ENCODE measurements at regions not wholly inside any gene's neighbourhood (a gene's known extent, or its start where the extent isn't known, plus 50 kb on each side); places are given as distances from the start of the nearest gene placed in this dataset.

DNA sequence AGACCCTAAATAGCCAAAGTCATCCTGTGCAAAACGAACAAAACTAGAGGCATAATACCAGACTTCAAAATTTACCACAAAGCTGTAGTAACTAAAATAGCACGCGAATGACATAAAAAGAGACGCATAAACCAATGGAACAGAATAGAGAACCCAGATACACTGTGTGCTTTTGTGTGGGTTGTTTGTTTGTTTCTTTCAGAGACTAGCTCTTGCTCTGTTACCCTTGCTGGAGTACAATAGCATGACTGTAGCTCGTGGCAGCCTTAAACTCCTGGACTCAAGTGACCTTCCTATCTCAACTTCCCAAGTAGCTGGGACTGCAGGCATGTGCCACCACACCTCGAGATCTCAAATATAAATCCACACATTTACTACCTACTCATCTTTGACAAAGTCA lies 1314.6 kb upstream of the GBE1 start:
- DNase-seq = no peak

DNA sequence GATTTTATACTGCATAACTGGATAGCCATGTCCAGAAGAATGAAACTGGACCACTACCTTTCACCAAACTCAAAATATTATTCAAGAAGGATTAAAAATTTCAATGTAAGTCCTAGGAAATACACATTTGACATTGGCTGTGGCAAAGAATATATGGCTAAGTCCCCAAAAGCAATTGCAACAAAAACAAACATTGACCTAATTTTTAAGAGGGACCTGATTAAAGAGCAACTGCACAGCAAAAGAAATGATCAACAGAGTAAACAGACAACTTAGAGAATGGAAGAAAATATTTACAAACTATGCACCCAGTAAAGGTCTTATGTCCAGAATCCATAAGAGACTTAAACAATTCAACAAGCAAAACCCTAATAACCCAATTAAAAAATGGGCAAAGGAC lies 1313.0 kb upstream of the GBE1 start:
- no peak for DNase-seq

DNA sequence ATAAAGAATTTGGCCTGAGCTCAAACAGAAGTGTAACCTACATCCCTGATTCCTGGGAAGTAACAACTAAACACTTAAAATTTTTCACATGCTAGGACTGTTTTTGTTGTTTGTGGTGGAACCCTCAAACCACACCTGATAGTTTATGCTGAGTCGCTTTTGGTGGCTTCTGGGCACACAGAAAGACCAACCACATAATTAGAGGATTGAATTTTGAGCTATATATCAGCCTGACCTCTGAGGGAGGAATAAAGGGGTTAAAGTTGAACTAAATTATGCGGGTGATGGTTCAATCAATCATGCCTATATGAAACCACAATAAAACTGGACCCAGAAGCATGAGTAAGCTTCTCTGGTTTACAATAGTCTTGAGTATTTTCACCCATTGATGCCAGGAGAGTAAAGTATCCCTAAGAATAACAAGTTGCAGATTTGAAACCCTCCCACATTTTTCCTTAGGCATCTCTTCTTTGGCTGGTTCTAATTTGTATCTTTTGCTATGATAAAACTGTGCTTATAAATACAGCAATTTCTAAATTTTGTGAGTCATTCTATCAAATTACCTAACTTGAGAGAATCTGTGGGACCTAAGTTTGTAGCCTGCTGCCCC lies 1304.5 kb upstream of the GBE1 start:
- DNase-seq = no peak

DNA sequence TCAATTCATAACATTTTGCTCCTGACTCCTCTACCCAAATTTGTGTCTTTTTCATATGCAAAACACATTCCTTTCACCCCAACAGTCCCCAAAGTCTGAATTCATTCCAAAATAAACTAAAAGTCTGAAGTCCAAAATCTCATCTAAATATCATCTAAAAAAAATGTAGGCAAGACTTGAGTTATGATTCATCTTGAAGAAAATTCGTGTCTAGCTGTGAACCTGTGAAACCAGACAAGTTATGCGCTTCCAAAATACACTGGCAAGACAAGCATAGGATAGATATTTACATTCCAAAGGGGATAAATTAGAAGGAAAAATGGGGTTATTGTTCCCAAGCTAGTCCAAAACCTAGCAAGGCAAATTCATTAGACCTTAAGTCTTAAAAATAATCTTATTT lies 1302.0 kb upstream of the GBE1 start:
- DNase-seq = no peak

DNA sequence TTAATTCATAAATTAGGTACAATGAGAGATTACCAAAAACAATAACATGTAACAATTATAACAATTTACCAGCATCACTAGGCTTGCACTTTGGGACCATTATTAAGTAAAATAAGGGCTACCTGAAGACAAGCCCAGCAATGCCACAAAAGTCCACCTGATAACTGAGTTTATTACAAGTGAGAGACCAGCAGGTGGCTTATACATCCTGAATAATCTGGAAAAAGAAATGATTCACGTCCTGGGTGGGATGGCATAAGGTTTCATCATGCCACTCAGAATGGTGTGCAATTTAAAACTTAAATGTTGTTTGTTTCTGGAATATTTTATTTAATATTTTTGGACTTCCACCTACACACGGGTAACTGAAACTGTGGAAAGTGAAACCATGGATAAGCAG lies 1287.1 kb upstream of the GBE1 start:
- no peak for DNase-seq

DNA sequence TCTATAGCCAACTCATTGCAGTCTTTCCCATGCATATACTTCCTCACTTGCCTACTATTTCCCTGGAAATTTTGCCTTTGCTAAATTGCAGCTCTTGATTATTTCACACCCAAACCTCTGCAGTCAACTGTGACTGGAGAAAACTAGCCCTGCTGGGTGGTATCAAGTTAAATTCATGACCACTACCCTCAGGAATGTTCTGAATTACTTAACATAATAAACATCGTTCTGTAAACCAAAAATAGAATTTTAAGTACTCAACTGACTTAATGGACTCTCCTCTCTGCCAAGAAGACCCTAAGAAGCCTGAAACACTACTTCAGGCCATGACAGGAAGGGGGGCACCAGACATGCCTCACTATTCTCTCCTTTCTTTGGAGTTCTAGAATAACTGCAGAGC lies 1278.0 kb upstream of the GBE1 start:
- DNase-seq = no peak

DNA sequence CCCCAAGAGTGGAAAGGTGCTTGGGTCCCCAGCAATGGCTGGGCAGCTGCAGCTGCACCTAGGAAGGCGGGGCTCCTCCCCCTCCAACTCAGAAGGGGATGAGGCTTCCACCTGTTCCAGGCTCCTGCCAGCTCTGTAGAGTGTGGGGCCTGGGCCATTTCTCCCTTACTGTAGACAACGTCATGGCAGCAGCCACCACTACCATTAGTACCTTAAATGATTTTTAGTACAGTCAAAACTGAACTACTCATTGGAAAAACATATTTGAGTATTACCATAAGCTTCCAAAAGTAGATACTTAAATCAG lies 1274.2 kb upstream of the GBE1 start:
- DNase-seq = no peak

DNA sequence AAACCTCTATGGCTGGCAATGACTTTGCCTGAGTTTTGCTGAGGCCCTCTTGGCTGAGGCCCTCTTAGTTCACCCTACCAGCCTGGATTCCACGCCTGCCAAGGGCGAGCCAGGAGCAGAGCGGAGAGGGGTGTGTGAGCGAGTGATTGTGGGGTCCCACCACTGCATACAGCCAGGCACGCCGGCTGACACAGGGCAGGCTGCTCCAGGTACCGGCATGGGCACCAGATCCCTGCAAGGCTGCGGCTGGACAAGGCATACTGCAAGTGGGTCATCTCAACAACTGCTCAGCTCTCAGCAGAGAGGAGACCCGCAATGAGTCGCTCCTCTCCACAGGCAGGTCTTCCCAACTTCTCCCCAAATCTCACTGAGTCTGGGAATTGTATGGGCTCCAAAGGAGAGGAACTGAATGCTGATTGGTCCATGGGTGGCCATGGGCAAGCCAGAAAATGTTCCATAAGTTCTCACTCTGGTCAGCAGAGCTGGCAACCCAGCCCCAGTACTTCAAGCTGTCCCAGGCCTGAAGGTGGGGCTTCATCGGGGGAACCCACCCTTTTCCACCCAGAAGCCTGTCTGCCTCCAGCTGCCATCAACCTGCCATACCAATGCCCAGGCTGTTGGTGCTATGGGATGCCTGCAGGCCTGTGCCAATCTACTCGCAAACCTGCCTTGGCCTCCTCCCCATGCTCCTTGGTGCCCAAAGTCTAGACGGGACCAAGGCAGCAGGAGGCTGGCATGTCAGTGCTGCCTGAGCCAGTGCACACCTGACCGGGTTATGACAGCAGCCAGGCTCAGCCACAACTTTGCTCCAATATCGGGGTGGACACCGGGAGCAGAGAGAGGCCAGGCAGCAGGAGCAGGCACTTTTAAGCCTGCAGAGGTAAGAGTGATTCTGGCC lies 1273.6 kb upstream of the GBE1 start:
- DNase-seq = no peak

DNA sequence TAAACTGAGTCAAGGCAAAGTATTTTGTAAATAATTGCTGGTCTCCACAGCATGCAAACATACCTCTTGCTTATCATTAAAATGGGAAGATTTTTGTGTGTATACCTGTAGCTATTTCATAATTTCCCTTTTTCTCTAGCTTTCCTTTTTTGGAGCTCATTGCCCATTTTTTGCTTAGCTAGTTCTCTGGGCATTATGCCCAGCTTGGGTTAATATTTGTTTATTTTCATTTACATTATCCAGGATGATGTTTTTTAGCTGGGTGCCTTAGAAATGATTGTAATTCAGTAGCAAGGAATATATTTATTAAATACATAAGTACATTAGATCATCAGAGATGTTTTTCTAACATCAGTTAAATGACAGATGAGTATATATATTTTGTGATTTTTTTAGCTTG lies 1271.7 kb upstream of the GBE1 start:
- DNase-seq = no peak

DNA sequence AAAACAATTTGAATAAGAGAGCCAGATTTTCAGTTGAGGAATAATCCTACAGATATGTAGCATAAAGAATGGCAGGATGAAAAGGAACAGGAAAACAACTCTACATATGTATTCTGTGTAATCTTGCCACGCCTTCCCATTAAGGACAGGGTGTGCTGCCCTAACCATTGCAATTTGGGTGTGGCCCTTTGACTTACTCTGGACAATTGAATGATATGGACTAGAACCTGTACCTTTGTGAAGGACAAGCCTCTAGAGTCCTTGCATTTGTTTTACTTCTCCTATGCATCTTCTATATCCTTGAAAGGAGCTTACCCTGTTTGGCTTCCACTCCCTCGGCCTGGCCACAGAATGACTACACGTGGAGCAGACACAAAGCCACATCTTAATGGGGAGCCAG lies 1261.6 kb upstream of the GBE1 start:
- no peak for DNase-seq

DNA sequence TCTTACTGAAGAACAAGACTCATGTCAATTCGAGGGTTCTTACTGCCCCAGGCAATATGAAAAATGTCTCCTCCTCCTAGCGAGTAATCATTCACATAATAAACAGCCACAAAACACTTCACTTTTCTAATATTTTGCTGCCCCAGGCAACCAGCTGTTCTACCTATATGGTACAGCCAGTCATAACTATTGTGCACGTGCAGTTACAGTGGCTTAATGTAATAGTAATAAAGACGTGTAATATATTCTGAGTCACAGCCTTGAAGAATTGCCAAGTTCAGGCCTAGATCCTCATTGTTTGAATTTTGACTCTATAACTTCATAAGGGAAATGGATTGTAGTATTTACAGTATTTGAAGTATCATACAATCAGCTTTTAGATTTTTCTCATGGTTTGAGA lies 1250.0 kb upstream of the GBE1 start:
- no peak for DNase-seq

DNA sequence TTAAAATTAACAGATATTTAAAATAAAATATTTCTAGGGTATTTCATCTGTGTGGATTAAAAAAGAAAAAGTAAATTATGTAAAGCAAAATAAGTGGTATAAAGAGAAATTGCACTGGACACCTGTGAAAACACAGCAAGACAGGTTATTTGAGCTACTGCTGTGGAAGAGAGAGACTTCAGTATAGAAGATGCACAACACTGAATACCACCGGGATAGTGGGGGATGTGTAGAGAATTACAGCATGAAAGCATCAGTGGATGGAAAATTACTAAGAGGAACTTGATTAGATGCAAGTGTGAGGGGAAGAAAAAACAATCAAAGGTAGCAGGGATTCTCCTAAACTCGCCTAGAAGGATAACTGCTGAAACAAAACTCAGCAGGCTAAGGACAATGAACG lies 1242.5 kb upstream of the GBE1 start:
- no peak for DNase-seq

DNA sequence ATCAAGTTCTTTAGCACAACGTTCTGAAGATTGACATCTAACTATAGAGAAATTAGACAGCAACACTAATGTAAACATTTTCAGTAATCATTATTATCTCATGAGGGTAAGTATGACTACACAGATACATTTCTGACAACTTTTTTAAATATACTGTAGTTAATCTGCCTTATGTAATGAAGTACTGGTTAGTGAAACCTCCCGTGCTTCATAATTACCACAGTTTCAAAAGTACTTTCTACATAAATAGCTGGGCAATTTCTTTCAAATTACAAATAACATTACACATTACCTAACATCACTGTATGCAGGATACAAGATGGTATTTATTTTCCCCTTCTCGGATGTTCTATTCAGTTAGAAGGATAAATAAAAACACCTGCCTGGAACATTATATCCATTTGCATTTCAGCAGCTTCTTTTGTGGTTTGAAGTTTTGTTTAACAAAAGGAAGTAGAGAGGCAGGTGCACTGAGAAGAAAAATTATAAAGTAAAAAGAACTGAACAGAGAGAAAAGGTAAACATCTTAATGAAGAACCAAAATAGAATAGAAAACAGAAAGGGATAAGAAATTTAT lies 1241.5 kb upstream of the GBE1 start:
- no peak for DNase-seq

DNA sequence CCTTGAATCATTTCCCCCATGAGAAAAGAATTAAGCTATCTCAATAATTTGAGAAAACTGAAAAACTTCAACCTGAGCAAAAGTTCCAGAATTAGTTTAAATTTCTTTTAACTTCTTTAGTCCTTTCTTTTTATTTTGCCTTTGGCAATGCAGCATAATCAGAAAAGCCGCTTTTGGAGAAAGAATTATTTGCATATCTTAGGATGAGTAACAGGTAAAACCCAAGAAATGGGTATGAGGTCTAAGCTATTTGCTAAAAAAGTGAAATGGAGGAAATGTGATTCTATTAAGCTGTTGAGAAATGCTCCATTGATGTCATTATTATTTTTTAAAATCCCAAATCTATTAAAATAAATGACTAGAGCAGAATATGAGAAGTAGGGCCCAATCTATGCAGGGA lies 1238.3 kb upstream of the GBE1 start:
- no peak for DNase-seq

DNA sequence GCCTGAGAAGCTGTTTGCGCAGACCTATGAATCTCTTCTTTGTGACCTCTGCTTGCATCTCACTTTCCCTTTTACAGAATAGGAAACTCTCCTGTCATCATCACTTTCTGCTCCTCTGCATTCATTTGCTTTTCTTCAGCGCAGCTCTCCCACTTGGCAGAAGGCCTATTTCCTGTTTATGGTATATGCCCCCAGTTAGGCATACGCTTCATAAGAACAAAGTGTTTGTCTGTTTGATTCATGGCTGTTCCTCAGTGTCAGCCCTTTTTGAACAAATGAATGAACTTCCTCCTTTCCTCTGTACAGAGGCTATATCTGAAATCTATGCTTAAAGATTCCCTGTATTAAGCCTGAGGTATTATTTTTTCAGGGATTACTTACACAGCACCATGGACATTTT lies 1216.9 kb upstream of the GBE1 start:
- DNase-seq = no peak

DNA sequence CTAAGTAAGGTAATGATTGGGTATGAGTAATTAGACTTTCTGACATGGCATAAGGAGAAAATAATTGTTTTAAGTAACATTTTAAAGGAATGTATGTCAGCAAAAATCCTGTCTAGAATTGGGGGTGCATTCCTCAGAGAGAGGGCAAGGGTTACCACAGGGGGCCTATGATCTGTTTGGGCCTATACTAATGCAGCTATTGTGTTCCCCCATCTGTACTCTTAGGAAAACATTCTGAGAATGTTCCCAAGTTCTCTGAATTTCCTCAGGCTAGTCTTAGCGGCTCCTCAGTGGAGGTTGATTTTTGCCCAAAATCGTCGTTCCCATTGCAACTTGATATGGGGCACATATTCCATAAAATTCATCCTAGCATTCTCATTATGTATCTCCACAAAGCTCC lies 1216.4 kb upstream of the GBE1 start:
- no peak for DNase-seq

DNA sequence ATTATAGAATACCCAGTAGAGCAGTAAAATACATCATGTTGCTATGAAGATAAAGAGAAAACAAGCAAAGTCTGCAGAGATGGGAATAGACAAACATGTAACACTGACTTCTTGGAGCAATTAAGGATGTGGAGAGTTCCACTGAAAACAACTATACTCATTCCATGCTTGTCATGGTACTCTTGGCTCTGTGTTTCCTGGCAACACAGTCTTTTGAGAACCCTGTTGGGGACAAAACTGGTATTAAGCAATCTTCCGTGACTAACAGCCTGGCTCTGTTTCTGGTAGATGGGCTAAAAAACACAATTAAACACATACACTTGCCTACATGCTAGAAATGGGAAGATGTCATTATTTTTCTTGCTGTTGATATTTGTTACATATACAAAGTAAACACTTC lies 1212.3 kb upstream of the GBE1 start:
- DNase-seq = no peak

DNA sequence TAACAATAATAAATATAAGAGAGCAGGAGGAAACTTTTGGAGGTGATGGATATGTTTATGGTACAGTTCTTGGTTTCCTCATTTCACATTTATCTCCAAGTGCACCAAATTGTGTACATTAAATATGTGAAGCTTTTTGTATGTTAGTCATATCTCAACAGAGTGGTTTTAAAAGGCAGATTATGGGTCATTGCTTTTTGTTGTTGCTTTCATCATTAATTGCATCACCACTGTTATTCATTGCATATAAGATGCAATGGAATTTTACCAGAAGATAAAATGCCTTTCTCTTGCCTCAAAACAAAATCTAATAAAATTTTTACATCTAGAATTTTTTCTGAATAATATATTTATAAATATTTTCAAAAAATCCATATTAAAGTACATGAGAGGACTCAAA lies 1198.9 kb upstream of the GBE1 start:
- no peak for DNase-seq

DNA sequence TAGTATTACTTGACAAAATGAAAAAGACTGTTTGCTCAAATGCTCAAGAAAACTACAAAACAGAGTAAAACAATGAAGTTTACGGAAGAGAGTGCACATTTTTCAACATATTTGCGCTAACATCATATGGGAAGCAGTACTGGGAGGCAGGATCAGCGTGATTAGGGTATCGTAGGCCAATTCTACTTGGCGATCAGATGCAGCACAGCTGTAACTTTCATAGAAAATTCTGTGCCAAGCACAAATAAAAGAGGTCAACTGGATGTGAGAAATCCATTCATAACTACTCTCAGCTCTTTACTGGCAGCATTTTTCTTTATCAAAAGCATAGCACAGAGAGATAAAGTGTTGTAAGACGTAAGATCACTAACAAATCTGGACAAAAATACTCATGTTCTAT lies 1196.3 kb upstream of the GBE1 start:
- DNase-seq = no peak

DNA sequence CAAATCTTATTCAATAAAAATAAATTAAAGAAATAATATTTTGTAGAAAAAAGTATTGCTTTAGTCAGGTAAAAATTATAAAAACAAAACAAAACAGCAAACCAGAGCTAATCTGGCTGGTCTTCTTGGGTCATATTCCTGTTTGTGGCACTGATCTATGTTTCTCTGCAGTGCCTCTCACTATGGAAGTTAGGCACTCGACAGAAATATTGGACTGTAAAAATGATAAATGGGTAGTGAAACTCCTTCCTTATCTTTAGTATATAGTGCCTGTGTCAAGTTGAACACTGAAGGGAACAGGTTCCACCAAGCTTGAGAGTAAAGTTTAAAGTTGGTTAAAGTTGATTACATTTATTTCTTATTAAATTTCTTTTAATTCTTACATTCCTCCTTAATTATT lies 1195.6 kb upstream of the GBE1 start:
- DNase-seq = no peak

DNA sequence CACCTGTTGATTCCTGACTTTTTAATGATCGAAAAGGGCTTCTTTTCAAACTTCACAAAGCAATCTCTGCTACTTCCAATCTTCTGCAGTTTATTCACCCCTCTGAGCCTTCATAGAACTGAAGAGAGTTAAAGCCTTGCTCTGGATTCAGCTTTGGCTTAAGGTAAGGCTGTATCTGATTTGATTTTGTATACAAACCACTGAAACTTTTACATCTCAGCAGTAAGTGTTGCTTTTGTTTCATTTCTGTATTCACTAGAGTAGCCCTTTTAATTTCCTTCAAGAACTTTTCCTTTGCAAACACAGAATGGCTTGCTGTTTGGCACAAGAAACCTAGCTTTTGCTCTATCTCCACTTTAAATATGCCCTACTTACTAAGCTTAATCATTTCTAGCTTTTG lies 1193.0 kb upstream of the GBE1 start:
- DNase-seq = no peak

DNA sequence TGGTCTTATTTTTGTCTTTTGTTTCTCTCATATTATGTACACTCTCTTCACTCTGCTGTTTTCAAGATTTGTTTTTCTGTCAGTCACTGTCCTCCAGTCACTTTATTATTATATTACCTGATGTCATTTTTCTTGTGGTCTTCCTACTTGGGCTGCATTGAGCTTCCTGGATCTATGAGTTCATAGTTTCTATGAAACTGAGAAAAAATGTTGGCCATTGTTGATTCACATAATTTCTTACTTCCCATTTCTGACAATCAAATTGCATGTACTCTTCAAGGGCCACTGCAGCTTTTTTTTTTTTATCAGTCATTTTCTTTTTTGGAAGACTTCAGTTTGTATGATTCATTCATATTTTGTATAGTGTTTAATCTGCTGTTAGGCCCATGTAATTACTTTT lies 1180.6 kb upstream of the GBE1 start:
- no peak for DNase-seq

DNA sequence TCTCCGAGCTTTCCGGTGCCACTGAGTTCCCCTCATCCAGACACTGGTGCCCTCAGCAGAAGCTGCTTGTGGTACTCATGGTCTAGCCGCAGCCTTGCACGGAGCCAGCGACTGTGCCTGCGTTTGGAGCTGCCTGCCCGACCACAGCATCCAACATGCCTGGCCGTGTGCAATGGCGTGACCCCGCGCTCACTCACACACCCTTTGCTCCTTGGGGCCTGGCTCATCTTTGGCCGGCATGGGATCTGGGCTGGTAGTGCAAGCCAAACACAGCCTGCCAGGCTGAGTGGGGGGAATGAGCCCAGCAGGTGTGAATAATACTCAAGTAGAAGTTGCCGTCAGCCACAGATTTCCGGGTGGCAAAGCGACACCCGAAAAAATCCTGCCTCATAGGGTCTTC lies 1178.7 kb upstream of the GBE1 start:
- DNase-seq = no peak

DNA sequence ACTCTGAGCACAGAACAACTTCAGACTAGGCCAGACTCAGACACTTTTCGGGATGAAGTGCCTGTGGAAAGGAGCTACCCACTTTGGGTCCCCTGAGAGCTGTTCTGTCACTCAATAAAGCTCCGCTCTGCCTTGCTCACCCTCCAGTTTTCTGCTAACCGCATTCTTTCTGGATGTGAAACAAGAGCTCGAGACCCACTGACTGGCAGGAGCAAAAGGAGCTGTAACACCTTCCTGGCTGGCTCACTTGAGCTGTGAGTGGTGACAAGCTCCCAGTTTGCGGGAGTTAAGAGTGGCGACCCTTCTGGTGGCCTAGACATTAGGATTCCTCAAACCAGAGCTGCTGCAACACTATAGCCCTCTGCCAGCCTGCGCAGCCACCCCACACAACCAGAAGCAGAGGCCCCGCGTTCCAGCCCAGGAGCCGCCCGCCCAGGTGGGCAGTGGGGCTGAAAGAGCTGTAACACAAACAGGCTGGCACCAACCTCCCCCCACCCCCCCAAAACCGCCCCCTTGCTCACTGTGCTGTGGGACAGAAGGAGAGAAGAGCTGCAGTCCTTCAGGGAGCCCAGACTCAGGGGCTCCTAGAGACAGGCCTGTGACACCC lies 1178.1 kb upstream of the GBE1 start:
- no peak for DNase-seq
